ENCODE measurements at regions not wholly inside any gene's neighbourhood (a gene's known extent, or its start where the extent isn't known, plus 50 kb on each side); places are given as distances from the start of the nearest gene placed in this dataset.

DNA sequence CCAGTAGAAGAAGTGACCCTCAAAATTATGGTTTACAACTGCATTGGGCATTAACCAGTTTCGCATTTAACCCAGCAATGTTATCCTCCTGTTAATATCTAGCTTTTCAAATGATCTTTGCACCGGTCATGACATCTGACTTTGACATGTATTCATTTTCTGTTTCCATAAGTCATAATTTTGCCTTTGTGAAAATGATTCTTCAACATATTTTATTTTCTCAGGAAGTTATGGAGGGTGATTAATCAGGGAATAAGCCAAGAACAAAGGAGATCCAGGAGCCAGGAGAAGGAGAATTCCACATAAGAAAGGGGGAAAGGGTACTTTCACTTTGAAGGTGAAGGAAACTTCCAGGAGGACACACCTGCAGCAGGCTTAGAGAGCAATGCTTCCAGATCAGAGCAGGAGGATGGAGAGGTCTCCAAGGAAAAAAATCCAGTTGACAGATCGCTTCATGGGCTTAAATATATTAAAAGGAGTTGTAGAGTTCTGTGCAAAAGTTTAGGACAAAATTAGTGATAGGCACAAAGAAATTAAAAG, 92.1 kb upstream of the FAM3C start:
- no peak for DNase-seq

DNA sequence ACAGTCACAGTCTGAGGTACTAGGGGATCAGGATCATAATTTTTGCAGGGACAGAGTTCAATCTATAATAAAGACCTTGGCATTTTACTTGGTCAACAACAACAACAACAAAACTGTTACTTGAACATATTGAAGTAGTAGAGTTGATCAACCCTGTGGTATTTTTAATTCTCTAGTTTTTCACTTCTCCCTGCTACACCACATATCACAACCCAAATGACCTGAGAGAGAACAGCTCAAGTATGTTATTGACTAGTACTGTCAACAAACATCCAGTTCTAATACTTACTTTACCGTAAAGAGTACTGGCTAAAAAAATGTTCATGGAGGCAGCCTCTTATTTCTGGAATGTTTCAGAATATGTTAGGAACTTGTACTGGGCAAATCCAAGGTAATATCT, 90.5 kb upstream of the FAM3C start:
- no peak for DNase-seq

DNA sequence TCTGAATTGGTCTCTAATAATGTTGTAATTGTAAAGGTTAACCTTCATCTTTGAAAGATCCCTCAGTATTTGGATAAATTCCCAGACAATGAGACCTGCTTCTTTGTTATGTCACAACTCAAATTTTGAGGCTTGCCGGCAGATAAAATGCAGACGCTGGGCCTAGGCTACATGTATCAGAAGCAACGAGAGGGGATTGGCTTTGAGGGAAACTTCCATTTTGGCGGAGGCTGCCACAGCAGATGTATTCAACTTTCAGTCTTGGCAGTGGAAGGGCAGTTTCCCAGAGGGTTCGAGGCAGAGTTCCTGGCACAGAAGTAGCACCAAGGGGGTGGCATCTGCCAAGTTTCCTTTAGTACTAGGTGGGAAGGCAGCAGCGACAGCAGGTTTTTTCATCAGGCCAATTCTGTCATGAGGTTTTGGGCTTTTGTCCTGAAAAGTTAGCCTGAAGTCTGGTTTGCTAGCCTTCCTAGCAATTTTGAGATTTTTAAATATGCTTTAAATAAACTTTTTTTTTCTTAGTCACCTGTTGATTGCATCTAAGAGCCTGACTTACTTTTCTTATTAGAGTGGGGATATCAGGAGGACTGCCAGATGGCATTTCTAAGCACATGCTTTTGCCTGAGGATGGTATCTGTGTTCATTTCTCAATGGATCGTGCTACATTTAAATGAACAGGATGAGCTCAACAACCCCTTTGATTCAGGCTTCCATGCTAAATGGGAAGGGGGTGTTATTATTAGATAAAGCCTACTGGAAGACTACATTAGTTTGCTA, 89.5 kb upstream of the FAM3C start:
- DNase-seq: no peak

DNA sequence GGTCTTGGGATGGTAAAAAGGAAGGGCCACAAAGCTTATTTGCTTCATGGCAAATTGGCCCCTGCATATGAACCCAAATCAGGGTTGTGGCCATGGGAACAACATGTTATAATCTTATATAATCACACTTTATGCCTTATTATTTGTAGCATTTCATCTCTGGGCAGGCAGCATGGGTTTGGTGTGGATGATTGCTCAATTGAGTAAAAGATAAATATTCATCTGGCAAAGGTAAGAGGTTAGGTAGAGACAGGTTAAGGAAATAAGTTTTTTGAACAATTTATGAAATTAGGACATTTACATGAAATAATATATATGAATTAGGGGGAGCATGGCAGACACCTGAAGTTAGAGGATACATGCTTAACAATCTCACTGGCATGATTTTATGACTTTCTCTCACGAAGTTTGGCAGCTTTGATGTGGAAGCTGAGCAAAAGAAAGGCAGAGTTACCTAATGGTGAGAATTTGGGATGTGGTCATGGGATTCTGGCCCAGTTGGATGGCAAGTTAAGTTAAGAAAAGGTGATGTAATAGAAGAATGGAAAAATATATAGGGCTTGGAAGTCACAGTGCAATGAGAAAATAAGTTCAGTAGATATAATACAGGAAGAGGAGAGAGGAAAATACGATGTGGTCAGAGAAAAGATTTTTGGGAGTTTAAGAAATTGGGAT, 88.1 kb upstream of the FAM3C start:
- no peak for DNase-seq

DNA sequence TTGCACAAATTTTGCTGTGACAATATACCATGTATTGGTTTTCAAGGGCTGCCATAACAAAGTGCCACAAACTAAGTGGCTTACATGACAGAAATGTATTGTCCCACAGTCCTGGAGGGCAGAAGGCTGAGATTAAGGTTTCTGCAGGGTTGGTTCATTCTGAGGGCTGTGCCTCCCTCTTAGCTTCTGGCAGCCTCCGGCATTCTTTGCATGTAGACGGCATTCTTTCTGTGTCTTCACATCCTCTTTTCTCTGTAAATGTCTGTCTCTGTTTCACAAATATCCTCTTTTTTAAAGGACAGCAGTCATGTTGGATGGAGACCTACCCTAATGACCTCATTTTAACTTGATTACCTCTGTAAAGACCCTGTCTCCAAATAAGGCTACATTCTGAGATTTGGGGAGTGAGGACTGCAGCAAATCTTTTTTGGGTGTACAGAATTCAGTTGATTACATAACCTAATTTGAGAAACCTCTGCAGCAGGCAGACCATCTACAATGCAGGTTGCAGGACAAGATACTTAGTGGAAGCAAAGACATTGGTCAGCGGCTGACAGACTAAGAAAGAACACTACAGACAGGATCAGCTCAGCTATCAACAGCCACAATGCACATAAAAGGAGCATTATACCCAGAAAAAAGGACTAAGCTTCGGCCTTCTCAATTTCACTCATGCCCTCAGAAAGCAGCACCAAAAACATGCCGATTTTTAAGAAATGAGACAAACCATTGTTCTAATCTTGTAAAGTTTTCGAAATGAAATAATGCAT, 84.6 kb upstream of the FAM3C start:
- no peak for DNase-seq

DNA sequence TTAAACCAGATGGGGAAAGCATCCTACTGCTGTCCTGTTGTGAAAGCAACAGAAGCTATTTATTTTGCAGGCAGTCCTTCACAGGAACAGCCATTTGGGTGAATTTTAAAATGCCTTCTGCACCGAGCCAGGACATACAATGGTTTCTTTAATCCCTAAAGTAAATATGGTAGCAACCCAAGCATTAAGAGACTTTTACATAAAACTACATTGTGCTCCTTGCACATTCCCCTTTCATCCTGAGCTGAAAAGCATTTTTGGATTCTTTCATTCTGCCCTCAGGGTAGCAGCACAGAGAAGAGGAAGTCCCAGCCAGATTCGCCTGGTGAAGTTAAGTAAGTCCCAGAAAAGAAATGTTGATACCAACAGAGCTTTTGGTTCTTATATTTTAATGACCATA, 84.0 kb upstream of the FAM3C start:
- DNase-seq: no peak

DNA sequence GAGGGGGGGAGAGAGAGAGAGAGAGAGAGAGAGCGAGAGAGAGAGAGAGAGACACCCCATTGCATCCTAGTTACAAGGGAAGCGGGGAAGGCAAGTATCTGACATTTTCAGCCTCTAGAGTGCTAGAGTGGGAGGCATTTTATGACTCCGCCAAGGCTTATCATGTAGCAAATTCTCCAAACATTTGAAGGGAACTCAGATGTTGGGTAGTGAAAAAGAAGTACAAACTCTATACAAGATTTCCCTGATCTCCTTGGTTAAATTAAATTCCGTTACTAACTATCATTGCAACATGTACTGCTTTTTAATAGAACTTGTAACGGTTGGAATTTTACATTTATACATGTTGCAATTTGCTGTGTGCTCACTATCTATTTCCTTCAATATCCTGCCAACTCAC, 83.4 kb upstream of the FAM3C start:
- no peak for DNase-seq

DNA sequence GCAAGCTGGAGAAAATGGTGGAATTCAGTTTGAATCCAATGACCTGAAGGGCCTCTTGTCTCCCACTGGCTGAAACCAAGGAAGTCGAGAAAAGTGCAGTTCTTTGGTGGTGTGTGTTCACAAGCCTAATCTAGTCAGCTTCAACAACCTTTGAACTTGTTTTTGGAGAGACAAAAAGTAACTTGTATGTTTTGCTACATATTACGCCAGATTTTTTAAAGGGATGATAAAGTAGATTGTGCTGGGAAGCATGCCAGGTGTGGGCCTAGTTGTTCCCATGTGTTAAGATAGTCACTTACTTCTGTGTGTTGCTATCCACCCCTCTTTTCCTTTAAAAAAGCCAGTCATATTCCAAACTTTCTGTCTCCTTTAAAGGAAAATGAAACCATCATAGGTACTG, 79.7 kb upstream of the FAM3C start:
- DNase-seq: no peak

DNA sequence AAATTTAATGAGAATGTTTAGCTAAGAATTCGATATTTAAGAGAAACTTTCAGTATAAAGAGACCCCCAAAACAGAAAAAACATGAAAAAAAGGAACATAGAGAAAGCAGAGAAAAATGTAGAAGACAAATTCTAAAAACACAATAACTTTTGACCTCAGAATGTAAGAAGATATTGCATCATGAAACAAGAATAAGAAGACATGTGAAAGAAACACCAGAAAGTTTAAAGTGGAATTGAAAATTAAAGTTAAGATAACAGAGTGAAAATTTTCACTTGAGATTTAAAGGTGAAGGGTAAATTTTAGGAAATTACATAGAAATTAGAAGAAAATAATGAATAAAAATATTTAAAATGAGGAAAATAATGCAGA, 78.2 kb upstream of the FAM3C start:
- DNase-seq: no peak

DNA sequence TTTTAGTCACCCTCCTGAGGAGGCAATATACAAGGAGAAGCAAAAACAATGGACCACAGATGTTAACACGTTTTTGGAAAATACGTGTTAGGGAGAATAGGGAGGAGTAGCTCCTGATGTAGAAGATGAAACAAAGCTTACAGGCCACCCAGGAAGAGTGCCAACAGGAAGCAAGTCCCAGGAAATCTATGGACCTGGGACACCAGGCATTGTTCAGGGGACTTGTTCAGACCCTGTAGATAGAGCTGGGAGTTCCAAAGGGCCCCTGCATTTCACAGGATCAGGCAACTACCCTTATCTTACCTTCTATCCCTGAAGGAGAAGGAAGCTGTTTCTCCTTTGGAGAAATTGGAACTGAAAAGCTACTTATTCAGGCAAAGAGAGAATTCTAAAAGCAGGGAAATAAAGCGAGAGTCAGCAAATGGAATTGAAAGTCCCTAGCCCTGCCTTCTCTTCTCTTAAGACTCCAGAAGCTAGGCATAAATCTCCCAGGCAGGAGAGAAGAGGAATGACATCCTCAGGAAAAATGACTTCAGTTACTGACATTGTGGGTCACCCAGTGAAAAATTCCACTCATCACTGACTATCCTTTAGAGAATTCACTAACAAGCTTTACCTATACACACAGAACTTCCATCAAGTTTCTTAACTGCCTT, 77.7 kb upstream of the FAM3C start:
- DNase-seq: no peak

DNA sequence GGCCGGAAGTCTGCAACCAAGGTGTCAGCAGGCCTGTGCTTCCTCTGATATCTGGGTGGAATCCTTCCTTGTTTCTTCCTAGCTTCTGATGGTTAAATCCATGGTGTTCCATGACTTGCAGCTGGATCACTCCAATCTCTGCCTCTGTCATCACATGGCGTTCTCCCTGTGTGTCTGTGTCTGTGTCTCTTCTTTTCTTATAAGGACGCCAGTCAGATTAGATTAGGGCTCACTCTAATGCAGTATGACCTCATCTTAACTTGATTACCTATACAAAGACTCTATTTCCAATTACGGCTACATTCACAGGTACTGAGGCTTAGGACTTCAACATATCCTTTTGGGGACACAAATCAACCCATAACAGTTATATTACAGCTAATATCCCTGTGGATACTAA, 70.3 kb upstream of the FAM3C start:
- no peak for DNase-seq

DNA sequence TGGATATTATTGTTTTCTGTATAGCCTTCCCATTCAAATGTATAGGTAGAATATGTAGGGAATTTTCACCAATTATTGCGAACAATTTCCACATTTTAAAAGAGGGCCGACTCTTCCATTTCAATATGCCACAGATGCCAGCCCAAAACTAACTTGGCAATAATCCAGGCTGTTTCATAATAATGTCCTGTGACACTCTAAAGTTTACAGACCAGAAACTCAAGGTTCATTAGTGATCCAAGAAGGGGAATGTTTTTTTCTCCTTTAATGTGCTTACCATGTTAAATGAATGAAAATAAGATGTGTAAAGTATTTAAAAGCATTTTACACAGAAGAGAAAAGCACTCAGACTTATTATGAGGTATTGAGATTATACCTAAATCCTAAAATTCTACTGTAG, 63.0 kb upstream of the FAM3C start:
- DNase-seq: no peak

DNA sequence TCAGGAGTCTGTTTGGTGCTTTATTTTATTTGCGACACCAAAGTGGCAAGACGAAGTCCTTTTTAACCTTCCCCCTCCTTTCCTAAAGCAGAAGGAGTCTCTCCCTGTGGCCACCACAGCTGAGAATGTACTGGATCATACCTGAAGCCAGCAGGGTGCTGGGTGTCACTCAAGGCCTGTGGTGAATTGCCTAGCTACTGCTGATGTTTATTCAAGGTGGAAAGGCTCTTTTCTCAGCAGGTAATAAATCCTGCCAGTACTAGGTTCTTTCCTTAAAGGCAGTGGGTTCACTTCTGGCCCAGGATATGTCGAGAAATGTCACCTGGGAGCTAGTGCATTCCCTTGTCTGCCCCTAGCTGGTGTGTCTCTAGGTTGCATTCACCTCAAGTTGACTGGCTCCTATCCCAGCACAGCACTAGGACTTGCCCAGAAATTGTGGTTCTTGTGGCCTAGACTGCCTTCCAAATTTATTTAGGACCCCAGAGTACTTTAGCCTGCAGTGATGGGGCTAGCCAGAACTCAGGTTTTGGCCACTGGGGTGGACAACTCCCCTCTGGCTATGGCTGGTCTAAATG, 60.8 kb upstream of the FAM3C start:
- DNase-seq: no peak

DNA sequence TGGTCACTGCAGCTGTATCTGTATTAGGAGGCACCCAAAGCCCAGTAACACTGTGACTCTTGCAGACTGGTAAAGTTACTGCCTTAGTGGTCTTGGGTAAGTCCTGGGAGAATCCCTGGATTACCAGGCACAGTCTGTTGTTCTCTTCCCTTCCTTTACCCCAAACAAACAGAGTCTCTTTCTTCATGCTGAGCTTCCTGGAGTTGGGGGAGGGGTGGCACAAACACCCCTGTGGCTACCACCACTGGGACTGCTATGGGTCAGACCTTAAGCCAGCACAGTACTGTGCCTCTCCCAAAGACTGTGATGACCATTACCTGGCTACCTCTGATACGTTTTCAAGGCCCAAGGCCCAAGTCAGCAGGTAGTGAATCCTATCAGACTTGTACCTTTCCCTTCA, 59.9 kb upstream of the FAM3C start:
- no peak for DNase-seq

DNA sequence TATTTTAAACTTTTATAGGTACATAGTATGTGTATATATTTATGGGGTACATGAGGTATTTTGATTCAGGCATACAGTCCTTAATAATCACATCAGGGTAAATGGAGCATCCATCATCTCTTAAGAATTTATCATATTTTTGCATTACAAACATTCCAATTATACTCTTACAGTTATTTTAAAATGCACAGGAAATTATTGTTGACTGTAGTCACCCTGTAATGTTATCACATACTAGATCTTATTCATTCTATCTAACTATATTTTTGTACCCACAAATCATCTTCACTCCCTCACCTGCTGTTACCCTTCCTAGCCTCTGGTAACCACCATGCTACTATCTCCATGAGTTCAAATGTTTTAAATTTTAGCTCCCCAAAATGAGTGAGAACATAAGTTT, 56.3 kb upstream of the FAM3C start:
- DNase-seq: no peak

DNA sequence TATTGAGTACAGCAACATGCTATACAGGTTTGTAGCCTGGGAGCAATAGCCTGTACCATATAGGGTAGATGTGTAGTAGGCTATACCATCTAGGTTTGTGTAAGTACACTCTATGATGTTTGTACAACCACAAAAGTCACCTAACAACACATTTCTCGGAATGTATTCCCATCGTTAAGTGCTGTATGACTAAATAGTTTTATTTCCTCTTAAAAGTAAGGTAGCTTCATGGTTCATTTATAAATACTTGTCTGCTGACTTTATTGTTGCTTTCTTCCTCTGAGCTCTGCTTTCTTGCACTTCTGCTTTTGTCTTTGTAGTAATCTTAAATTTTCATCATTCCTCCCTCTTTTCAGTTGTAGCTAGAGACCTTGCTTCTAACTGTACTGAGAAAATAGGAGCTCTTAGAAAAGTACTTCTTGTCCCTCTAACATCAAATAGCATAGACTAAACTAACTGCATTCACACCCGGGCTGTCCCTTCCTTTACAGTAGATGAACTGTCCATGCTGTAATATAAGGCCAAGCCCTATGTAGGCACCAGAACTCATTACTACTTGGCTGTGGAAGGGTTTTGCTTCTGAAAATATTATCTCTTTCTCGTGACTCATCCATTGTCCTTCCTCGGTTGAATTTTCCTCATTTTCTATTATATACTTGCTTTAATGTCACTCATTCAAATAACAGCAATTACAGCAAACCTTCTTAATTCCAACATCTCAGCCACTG, 55.4 kb upstream of the FAM3C start:
- no peak for DNase-seq

DNA sequence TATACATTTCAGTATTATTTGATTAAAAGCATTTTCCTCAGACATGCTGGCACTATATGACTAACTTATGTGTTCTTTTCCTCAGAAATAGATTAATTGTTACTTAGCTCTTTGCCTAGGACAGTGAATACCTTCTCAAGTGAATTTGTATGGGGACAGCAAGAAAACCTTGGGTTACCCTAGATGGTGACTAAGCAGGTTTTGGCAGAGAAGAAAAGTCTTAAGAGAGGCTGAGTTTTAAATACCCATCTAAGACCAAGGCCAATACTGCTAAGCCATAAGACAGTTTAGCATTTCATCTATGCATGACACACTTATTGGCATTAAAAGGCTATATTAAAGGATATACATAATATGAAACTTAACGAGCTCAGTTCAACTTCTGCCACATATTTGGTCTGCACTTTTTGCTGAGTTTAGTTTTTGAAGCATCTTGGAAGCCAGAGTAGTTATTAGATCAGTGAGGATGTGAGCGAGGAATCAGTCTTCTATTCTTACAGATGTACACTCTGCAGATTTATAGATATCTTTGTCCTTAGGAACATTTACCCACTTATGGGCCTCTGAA, 54.6 kb upstream of the FAM3C start:
- DNase-seq: no peak

DNA sequence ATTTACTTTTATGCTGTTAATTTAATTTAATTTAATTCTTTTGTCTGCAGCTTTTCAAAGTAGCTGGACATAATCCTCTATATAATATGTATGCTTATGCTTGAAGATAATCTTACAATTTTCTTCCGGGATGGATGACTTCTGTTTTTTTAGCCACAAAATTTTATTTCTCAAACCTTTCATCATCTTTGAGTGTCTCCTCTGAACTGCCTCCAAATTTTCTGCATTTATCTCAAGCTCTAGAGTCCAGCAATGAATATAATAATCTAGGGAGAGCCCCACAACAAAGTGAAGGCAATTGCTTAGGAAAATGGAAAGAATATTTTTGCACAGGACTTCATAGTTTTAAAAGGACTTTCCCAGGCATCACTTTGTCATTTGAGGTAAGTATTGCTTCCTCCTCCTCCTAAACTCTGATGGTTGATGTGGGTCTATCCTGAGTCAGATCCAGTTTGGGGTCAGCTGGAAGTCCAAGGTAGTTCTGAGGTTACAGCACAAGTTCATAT, 53.7 kb upstream of the FAM3C start:
- no peak for DNase-seq

DNA sequence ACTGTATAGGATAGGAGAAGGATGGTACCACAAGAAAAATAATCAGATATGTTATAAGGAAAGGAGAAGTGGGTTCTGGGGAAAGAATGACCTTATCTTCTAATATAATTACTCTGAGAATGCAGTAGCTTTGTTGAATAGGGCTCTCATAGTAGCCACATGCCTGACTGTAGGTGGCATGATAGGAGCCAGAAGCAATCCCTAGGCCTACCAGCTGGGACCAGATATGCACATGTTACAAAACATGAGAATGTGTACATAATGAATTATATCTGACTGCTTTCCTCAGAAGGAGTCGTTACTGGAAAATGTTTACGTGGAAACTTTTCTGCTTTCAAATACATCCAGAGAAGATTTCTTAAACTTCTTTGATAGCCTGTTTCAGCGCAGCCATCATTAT, 53.2 kb upstream of the FAM3C start:
- no peak for DNase-seq

DNA sequence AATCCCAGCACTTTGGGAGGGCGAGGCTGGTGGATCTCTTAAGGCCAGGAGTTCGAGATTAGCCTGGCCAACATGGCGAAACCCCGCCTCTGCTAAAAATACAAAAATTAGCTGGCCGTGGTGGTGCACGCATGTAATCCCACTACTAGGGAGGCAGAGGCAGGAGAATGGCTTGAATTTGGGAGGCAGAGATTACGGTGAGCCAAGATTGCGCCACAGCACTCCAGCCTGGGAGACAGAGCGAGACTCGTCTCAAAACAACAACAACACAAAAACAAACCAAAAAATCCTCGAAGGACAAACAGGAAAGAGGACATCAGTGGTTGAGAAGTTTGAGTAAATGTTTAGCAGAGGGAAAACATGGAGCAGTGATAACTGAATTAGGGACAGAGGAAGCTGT, 52.3 kb upstream of the FAM3C start:
- DNase-seq: no peak

DNA sequence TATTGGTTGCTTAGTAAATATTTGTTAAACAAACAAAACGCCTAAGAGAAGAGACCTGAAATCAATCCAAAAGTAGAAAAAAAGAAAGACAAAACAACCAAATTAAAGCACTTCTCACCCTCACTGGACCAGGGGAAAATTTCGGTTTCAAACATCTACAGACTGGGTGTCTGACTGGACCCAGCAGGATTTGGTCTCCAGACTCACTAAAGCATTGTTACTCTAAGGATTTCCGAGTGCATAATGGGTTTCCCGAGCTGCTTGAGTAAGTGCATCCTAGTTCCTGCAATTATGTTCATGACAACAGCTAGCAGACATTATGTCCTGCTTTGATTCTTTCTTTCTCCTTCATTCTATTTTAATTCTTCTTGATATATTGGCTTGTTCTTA, 51.8 kb upstream of the FAM3C start:
- DNase-seq: no peak
